CD4-positive, alpha-beta T cell treated with Interleukin-4 for 4 hours (primary cell): ENCODE measurements at regions not wholly inside any gene's neighbourhood (a gene's known extent, or its start where the extent isn't known, plus 50 kb on each side); places are given as distances from the start of the nearest gene placed in this dataset.

Experiments
- DNase-seq: peaks from one replicate; pipeline ENCODE4 v3.0.0-alpha.2; 2020

- DNase-seq, result no peak
These were observed 236.3 kb downstream of the ACKR3 start for GRCh38 chr2:236805800-236806531.

DNA sequence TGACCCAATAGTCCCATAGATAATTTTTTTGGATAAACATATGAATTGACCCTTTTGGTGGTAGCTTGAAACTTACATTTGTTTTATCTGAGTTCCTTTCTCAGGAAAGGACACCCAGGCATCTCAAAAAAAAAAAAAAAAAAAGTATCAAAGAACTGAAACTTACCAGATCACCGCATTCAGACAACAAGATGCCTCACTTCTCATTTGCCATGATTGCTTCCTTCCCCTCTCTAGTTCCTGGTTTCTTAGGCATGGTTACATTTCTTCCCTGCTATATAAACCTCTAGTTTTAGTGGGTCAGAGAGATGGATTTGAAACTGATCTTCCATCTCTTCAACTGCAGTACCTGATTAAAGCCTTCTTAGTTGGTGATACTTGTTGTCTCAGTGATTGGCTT, 240.1 kb downstream of the ACKR3 start:
- DNase-seq, result no peak

DNA sequence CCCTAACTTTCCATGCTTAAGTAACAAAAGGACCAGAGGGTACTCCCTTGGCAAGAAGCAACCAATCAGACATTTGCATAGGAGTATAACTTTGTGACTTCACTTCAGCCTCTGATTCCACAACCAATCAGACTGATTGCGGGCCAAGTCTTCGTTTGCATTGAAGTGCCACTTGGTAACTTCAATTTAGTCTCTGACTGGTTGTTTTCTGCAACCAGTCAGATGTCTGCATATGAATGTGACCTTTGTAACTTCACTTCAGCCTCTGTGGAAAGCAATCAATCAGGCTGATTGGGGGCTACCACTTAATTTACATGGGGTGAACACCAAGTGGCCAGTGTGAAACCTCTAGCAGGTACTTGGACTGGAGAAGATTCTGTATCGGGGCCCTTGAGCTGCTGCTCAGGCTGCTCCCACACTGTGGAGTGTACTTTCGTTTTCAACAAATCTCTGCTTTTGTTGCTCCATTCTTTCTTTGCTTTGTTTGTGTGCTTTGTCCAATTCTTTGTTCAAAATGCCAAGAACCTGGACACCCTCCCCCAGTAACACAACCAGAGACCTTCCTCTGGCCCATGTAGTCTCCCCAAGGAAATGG, 241.5 kb downstream of the ACKR3 start:
- DNase-seq, result no peak

DNA sequence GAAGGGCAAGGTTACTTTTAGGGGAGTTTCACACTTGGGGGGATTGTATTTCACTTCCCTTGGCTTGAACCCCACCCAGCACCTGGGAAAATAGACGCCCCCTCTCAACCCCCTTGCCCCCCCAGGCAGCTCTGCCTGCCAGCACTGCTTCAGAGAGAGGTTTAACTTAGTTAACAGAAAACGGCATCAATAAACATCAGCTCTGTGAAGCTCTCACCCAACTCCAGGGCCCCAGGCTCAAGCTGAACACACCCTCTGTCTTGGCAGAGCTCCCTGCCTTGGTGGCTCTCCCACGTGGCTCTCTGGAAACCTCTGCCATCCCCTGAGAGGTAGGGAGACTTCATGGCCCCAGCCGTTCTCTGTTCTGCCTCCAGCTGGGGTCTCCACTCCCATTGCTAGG, 244.1 kb downstream of the ACKR3 start:
- no peak for DNase-seq

DNA sequence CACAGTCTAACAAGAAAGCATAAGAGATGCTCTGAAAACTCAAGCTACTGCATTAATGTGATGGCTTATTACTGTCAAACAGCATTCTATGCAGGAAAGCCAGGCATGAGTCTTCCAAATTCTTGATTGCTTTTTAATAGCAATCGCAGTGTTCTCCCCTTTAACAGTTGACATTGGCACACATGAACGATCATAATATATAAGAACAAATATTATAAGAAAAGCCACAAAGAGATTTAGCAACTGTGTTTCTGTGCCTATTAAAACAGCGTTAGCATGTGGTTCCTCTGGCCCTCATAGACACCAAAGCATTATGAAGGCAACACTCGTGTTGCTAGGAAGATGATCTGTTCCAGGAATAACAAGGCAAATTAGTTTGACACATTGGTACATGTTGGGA, 245.0 kb downstream of the ACKR3 start:
- DNase-seq, result no peak

DNA sequence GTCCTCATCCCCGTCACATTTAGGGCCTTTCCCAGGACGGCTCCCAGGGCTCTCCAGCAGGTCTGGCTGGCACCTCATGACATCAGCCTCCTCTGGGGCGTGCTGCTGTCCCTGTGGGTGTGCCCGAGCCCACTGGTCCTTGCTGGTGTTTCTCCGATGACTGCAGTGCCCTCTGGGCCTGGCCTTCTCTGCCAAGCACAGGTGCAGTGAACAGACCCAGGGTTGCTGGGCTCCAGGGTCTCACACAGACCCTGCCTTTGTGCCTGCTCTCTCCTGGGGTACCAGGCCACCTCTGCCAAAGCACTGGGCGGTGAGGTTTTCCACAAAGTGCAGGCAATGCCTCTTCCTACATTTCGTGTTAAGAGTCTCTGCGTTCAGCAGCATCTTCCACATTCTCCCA, 246.1 kb downstream of the ACKR3 start:
- DNase-seq, result no peak

DNA sequence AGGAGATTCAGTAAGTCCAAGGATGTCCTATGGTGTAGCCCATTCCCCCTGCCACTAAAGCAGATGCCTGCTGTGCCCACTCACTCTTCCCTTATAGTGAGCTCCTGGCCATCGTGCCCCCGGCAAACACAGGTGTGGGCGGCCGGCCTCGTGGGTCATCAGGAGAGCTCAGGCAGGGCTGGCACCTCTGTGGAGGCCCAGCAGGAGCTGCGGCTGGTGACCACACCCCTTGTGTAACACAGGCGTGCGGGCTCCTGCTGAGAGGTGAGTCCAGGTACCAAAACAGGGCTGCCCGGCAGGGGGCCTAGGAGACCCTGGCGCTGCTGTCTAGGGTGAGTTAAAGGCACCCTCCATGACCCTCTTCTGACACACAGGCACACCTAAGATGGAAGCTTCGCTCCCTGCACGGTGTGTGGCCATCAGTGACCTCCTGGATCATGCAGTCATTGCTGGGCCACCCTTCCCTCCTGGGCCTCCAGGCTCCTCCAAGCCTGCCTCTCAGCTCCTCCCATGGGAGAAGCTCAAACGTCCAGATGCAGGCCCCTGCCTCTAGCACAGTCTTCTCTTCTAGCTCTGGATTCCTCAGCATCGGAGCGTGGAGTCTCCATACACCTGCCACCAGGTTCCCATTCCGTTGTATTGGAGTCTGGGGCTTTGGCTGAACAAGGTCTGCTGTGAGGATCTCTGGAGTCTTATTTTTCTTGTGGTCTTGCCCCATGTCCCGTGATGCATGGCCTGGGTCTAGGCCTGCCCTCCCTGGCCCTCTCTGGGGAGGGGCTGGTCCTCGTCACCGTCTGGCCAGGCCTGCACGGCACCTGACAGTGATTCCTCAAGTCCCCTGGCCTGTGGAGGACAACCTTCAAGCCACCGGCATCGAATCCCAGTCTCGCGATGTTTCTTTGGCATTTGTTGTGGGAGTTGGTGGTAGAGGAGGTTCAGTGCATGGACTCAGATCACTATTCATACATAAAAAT, 246.9 kb downstream of the ACKR3 start:
- DNase-seq, result no peak

GRCh38 chr2:236818281-236819045, 248.8 kb downstream of the ACKR3 start:
- no peak for DNase-seq

GRCh38 chr2:236819275-236820002, 249.8 kb downstream of the ACKR3 start:
- no peak for DNase-seq

GRCh38 chr2:236820763-236821344, 251.2 kb downstream of the ACKR3 start:
- no peak for DNase-seq

GRCh38 chr2:236823041-236823629, 253.5 kb downstream of the ACKR3 start:
- DNase-seq, result no peak

- no peak for DNase-seq
These were observed 254.3 kb downstream of the ACKR3 start for GRCh38 chr2:236823963-236824362.

DNA sequence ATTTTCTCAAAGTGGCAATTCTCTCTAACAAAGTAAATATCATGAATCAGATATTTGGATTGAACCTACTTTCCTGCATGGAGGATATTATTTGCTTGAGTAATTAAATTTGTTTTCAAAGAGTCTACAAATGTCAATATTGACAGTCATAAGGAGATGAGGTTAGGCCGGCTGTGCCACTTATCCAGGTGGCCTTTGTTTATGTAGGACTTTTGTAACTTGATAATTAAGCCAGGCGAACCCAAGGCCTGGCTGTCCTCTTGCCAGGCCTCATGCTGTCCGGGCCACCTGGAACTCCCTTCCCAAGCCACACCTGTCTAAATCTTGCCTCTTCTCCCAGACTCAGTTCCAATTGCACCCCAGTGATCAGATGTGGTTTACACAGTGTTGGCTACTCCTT, 255.2 kb downstream of the ACKR3 start:
- no peak for DNase-seq

DNA sequence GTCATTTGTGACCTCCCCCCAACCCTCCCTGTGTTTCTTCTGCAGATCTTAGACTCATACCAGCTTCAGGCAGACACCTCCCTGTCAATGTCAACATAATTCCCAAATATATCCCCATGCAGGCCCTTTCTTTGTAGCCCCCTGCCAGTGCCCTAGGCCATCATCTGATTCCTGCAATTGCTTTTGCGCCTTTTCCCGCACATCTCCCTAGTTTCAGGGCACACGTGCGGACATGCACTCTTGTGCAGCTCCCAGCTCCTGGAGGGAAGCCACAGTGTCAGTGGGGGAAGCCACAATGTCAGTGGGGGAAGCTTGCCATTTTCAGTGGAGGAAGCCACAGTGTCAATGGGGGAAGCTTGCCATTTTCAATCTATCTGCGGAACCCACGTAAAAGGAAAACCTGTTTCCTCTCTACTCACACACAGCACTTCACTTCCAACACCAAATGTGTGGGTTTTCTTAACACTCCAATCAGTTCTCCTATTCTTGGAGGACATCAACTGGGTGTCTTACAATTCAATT, 256.4 kb downstream of the ACKR3 start:
- no peak for DNase-seq

DNA sequence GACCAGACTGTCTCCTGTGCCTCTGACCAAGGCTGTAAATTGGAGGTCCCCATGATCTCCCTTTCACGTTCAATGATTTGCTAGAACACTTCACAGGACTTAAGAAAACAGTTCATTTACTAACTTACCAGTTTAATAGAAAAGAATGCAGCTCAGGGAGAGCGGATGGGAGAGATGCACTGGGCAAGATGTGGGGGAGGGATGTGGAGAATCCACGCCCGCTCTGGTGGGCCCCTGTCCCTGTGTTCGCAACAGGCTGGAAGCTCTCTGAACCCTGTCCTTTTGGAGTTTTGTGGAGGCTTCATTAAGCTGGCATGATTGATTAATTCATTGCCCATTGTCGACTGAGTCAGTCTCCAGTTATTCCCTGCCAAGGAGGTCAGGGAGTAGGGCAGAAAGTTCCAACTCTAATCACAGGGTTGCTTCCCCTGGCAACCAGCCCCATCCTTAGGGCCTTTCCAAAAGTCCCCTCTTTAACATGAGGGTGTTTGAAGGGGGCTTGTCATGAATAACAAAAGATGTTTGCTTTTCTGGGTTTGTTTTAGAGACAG, 257.1 kb downstream of the ACKR3 start:
- no peak for DNase-seq

DNA sequence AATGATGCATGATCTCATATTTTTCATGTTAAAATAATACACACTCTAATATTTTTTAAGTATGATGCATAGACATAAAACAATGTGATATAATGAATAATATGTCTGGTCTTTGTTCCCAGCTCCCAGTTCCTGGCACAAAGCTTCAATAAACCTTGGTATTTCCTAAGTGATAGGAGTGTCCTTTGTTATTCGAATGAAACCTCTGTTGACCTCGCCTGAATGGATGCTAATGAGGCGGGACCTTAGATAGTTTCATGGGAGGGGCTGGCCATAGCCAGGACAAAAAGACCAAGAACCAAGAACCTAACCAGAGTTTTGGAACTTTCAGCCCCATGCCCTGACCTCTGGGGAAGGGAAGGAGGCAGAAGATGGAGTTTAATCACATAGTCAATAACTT, 257.7 kb upstream of the COPS8 start:
- DNase-seq, result no peak

DNA sequence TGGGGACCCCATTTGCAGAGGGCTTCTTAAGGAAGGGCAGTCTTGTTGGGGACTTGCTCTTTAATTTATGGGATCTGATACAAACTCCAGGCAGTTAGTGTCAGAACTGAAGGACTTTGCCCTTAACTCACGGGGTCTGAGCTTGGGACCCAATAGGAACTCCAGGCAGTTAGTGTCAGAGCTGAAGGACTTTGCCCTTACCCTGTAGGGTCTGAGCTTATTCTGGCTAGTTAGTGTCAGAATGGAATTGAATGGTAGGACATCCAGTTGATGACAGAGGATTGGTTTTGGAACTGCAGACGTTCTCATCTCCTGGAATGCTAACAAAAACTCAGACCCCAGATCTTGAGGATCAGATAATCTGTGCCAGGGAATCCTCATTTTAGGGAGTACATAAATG, 256.9 kb upstream of the COPS8 start:
- no peak for DNase-seq

- no peak for DNase-seq
These were observed 254.8 kb upstream of the COPS8 start for GRCh38 chr2:236830926-236831325.

- DNase-seq, result no peak
These were observed 254.0 kb upstream of the COPS8 start for GRCh38 chr2:236831698-236832097.

GRCh38 chr2:236833501-236834073, 252.1 kb upstream of the COPS8 start:
- DNase-seq, result no peak

- no peak for DNase-seq
These were observed 251.4 kb upstream of the COPS8 start for GRCh38 chr2:236834284-236834683.
